NCI-H1092 (cell line): ENCODE measurements at regions not wholly inside any gene's neighbourhood (a gene's known extent, or its start where the extent isn't known, plus 50 kb on each side); places are given as distances from the start of the nearest gene placed in this dataset.
A peak's percentile ranks its signal among the peaks of the same experiment; 100 is the strongest.

Source experiments
- DNase-seq: peaks from one replicate; lab custom pipeline; 2025; lab: John Stamatoyannopoulos, UW

DNA sequence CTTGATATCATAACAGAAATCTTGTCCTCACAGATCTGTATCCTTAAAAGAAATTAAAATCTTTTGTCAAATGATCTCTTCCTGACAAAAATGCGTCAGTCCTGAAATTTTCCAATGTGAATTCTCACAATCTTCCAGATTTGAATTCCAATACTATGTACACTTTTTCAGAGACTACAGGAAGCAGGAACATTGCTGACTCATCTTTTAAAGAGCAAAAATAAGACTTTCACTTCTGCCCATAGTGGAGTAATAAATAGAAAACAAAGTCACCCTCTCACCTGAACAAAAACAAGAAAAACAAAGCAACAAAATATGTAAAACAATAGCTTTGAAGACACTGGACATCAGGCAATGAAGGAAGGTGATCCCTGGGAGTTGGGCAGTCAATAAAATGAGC lies 167.0 kb upstream of the IPO5 start:
- no peak for DNase-seq

DNA sequence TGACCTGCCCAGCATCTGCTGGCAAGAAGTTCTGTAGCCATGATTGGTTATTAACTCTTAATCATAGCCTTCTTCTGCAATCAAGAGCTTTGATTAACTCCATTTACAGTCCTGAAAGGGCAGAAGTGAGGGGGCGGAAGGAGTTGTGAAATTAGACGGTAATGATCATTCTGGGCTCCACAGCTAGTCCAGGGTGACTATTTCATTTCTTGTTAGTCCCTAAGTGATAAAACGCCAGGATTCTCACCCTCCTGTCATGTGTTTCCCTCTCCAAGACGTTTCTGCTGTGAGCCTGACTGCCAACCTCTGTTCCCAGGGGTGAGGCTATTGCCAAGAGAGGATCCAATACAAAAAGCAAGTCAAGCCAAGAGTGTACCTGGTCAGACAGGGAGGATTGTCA lies 155.9 kb upstream of the IPO5 start:
- DNase-seq = no peak

DNA sequence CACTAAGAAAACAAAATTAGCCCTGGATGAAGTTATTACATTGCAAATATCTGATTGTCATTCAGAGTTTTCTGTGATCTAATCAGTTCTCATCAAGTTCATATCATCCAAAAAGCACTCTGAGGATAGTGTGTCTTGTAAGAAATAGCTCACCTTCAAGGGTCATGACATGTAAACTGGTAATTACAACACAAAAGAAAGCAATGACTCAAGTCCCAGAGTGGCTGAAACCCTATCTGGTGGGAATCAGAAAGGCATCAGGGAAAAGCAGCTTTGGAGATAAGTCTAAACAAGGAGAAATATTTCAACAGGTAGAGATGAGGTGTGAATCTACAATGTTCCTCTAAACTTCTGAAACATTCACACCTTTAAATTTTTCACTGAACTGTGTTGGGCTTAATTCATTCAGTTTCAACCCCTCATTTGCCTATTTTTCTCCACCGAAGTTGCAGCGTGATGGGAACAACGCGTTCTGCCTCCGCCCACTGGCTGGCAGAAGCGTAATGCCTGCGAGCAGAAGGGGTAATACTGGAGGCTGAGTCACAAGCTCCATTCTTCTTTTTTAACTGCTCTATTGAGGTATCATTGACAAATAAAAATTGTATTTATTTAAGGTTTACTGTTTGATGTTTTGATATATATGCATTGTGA lies 155.2 kb upstream of the IPO5 start:
- no peak for DNase-seq

DNA sequence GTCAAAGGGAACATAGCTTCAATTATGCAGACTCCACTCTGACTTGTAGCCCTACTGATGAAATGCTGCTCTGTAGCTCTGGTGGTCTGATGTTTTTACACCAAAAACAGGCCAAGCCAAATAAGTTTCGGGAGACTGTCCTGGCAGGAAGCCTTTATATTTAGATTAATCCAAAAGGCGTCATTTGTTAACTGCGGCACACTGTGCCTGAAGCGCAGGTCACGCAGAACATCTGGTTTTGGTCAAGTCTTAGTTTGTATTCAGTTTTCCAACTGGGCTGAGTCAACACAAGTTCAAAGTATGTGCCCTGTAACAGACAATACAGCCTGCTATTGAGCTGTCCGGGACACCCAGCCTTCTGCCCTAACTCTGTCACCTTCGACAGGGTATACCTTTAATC lies 154.6 kb upstream of the IPO5 start:
- DNase-seq = no peak

DNA sequence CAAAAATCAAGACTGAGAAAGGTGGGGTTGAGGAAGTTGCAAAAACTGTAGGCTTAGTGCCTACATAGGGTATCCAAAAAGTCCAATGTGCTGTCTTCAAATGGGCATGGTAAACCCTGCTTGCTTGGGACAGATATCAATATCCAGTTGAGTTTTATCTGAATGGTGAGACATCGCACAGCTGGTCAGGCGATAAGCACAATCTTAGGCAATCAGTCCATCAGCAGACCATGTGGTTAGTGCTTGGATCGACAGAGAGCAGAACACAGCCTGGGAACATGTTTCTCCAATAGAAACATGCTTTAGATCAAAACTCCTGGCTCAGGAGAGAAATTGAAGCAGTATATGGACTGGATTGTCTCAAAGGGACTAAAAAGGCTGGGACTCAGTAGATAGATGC lies 151.3 kb upstream of the IPO5 start:
- no peak for DNase-seq

DNA sequence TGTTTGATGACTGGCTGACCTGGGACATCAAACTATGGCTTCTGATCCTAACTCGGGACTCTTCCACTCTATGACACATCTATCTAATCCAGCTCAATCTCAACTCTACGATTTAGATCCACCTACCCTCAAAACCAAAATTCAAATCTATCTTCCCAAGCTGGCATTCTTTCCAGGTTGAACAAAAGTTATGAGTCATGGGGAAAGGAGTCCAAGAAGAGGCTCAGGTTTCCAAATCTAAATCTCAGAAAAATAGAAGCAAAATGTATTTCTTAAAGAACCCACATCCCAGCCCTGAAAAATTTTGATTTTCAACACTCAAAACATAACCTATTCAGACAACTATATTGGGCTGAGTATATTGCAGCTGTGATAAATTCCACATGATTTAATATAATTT lies 143.9 kb upstream of the IPO5 start:
- DNase-seq = no peak

DNA sequence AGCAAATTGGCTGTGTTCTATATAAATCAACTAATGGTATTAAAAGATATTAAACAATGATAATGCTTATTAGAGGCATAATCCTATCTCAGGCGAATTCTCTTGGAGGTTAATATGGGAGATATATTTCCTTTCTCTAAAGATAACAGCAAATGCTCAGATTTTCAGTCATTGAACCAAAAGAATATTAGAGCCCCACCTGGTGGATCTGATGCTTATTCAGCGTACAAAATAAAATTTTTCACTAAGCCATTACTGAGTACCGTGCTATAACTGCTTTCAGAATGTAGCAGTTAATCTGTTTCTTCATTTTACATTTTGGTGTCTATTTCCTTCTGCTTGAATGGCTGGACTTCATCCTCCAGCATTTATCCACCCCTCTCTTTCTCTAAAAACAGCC lies 143.3 kb upstream of the IPO5 start:
- peak; percentile 2 for DNase-seq

DNA sequence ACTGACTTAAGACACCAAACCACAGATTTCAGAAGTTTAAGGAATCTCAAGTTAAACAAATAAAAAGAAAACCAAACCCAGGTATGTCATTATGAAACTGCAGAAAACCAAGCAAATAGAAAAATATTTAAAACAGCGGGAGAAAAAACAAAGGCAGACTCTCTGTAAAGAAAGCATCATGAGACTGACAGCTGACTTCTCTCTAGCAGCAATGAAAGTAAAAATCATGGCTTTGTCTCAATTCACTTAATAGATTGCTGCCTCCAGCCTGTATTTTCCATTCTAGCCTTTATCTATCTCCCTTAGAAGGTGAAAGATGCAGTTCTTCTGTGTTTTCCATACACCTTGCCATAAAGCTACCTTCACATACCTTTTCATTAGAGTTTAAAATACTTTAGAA lies 131.1 kb upstream of the IPO5 start:
- DNase-seq = no peak

DNA sequence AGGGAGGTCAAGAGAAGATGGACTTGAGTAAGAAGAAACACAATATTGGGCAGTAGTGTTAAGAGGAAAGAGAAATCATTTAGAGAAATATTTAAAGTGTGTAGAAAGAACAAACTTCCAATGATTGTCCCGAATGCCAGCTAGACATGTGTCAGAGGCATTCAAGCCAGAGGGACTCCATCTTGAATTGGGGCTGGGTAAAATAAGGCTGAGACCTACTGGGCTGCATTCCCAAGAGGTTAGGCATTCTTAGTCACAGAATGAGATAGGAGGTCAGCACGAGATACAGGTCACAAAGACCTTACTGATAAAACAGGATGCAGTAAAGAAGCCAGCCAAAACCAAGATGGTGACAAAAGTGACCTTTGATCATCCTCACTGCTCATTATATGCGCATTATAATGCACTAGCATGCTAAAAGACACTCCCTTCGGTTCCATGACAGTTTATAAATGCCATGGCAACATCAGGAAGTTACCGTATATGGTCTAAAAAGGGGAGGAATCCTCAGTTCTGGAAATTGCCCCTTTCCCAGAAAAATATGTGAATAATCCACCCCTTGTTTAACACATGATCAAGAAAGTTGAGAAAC lies 127.0 kb upstream of the IPO5 start:
- no peak for DNase-seq

DNA sequence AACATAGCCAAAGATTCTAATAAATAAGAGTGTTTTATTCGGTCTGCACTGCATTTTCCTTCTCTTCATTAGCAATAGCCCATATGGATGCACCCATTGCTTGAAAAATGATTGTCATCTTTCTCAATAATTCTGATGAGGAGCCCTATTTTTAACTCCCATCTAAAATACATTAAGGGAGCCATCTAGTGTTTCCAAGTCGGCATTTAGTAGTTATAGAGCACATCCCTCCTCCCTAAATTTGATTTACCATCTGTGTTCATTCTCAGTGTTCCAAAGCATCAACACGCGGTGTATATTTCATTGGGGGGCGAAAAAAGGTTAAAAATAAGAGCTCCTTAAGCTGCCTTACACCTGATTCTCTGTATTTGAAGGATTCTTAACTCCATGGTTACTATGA lies 119.2 kb upstream of the IPO5 start:
- DNase-seq = no peak

DNA sequence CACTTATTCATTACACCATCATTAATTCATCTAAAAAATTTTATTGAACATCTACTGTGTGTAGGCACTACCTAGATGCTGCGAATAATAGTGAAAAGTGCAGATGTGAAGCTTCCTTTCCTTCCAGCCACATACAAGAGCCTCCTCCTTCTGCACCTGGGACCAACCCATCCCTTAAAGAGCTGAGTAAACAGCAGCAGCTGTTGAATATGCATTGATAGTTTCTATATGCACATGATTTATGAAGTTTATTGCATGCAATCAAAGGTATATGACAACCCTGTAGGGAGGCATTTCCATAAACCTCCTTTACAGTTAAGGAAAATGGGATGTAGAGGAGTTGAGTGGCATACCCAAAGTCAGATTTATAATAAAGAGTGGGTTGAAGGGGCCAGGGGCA lies 110.3 kb upstream of the IPO5 start:
- DNase-seq = no peak

DNA sequence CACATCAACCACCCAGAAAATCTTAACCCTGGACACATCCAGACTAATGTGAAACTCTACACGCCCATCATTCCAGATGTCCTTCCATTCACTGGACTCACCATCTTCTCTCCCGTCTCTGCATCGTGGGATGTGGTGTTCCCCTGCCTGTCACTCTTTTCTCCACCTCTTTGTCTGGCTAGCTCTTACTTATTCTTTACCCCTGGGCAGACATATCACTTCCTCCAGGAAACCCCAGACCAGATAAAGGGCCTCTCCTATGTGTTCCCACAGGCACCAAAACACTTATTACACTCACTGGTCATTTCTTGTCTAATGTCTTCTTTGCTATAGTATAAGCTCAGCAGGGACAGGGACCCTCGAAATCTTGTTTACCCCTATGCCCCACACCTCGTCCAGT lies 109.3 kb upstream of the IPO5 start:
- no peak for DNase-seq

DNA sequence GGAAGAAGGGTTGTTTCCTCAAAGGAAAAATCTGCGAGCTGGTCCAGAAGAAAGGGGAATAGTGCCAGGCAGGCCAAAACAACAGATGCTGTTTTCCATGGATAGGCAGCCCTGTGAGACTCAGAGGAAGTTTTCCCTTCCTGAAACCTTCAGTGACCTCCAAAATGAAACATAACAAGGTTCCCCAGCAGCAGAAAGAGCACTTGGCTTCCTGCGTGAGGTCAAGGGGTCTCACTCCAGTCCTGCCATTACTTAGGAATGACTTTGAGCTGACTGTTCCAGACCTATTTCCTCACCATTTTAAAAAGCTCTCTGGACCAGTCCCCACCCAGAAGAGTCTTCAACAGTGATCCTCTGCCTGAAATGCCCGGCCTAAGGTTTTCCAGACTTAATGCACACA lies 104.6 kb upstream of the IPO5 start:
- DNase-seq = no peak

DNA sequence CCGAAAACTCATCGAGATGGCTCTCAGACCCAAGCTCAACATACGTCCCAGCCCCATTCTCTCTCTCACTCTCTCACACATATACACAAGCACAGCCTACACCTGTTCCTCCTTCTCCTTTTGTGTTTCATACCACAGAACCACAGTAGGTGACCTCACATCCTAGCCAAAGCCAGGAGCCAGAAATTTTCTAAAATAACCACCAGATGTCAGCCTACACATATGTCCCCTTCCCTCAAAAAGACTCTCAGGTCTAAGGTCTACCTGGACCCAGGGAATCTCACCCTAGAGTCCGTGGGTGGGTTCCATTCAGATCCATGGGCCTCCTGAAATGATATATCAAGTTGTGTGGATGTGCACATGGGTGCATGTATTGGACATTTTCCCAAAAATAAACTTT lies 104.2 kb upstream of the IPO5 start:
- DNase-seq = peak; percentile 25

DNA sequence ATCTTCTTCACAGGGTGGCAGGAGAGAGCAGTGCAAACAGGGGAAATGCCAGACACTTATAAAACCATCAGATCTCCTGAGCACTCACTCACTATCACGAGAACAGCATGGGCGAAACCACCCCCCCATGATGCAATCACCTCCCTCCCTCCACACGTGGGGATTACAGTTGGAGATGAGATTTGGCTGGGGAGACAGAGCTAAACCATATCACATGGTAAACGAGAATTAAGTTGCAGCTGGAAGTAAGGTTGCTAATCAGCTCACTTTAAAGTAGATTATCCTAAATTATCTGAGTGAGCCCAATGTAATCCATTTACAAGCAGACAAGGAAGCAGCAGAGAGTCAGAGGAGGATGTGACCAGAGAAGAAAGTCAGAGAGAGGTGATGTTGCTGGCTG lies 102.2 kb upstream of the IPO5 start:
- DNase-seq = no peak

DNA sequence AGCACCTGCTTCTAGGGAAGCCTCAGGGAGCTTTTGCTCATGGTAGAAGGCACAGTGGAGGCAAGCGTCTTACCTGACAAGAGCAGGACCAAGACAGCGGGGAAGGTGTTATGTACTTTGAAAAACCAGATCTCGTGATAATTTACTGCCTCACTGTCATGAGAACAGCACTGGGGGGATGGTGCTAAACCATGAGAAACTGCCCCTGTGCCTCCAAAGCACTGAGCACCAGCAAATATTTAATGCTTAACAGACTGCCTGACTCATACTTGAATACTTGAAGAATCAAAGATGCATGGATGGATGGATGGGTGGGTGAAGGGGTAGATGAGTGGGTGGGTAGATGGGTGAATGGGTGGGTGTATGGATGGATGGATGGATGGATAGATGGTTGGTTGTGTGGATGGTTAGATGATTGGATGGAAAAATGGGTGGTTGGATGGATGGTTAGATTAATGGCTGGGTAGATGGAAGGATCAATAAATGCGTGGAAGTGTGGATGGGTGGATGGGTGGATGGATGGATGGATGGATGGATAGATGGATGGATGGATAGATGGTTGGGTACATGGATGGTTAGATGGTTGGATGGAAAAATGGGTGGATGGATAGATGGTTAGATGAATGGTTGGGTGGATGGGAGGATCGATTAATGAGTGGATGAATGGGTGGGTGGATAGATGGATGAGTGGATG lies 101.1 kb upstream of the IPO5 start:
- no peak for DNase-seq

DNA sequence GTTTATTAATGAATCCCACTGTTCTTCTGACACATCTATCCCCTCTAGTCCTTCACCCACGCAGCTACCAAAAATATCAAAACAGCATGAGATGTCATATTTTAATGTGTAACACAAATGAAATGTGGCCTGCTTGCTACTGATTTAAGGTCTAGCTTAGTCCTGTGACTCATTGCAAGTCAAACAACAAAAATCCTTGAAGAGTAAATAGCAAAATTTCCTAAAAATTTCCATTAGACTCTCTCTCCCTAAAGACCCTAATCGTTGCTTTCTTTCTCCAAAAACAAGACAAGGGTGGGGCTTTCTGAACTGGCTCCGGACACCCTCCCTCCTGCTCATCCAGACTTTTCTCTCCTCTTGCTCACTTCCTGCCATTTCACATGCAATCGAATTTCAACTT lies 99.9 kb upstream of the IPO5 start:
- DNase-seq = no peak

DNA sequence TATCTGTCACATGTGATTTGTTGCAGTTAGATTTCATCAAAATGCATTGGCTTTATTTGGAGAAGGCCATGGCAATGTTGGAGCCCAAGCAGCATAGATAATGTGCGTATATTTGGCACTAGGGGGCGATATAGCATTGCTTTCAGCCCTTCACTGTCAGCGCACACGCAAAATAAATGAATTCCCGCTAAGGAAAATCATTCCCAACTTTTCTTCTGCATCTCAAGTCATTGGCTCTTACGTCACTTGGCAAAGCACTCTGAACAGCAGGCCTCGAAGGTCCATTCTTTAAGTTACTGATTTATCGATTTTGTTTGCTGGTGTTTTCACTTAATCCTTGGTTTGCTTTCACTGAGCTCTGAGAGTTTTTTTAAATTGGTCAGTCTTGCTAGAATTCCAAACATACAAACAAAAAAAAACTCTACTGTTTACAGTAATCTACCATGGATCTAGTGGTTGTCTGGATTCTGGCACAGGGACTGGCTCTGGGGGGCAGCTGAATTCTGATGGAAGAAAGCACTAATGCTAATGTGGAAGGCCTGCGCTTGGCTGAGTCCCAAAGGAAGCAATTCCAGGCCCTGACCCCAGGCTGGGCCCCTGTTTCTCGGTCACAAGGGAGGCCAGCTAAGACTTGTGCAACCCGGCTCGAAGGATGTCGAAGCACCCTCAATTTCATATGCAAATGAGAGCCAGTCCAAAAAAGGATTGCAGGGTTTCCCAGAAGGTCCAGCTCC lies 97.7 kb upstream of the IPO5 start:
- DNase-seq = peak; percentile 65

DNA sequence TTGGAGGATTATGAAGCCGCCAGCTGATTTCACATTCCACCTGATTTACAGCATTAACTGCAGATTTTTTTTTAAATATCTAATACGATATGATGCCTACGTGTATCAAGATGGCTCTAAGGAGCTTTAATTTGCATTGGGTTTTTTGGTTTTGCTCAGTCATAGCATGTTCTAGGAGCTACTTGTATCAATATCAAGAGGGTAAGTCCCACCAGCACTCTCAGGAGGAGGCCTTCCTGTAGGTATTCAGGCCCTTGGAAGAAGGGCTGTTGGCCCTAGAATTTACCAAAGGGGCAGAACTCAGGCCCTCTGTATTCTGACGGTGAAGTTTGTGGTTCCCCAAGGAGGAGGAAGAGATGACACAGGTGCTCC lies 97.2 kb upstream of the IPO5 start:
- DNase-seq = no peak

DNA sequence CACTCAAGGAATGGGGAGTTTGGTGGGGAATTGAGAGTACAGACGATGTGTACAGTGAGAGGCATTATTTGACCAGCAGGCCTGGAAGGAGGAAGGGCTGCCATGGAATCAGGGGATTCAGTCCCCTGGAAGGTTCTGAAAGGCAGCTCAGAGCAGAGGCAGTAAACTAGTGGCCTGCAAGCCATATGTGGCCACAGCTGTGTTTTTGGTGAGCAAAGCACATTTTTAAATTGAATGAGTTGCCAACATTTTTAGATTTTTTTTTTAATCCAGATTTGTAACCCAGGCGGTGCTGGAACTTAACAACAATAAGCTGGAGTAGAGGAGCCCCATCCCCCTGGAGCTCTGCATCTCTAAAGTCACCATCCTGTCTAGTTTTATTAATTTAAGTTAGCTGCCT lies 95.3 kb upstream of the IPO5 start:
- DNase-seq = no peak

DNA sequence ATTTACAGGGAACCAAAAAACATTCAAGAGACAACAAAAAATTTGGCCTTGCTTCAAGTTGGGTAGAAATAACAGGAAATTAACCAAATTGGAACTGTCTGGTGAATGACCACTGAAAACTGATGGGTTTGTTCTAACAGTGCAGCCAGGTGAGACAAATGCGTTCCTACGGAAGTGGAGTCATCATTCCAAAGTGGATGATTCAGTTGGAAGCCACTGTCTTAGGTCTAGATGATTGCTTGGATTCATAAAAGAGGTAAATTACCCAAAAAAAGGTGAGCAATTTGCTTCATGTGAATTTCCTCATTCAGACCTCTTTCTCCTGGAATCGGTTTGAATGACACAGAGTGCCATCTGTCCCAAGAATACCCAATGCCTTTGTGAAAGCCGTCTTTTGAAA lies 87.1 kb upstream of the IPO5 start:
- DNase-seq = no peak

DNA sequence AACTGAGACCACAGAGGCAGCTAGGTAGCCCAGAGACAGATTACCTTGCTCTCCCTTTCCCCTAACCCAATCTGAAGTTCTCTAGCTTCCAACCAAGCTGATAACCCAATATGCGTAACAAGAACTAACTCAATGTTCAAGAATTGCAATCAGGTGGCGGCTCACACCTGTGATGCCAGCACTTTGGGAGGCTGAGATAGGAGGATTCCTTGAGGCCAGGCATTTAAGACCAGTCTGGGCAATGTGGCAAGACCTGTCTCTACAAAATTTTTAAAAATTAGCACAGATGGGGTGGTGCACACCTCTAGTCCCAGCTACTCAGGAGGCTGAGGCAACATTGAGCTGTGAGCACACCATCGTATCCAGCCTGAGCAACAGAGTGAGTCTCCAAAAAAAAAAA lies 86.7 kb upstream of the IPO5 start:
- DNase-seq = no peak

DNA sequence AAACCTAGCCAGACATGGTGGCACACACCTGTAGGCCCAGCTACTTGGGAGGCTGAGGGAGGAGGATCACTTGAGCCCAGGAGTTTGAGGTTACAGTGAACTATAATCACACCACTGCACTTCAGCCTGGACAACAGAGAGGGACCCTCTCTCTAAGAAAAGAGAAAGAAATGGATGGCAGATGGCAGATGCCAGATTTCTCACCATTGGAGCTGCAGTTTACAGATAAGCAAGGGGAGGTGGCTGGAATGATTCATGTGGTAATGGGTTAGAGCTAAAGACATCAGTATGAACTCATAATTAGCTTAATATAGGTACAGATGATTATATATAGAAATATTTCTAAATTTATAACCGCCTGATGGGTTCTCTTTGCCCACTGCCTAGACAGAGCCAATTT lies 80.1 kb upstream of the IPO5 start:
- no peak for DNase-seq
